Caco-2 (cell line): ENCODE measurements at regions not wholly inside any gene's neighbourhood (a gene's known extent, or its start where the extent isn't known, plus 50 kb on each side); places are given as distances from the start of the nearest gene placed in this dataset.
A peak's percentile ranks its signal among the peaks of the same experiment; 100 is the strongest.

Experiments
- BruUV-seq: library from RNA; stranded (reverse); fragments of 400-500 nt; replicated peaks from 2 replicates; lab custom pipeline; 2021; lab: Mats Ljungman, UMichigan
- CTCF ChIA-PET: fragments of 300-600 bp; sonication (Branson Sonifier 250); formaldehyde crosslinking; loops from one replicate; lab custom pipeline; 2022; ENCODE audit warnings: antibody characterized with exemption; lab: Charles Lee
- POLR2A ChIA-PET: fragments of 300-600 bp; sonication (Branson Sonifier 250); formaldehyde crosslinking; loops from one replicate; lab custom pipeline; 2022; ENCODE audit warnings: antibody characterized with exemption; lab: Charles Lee
- DNase-seq, 2 experiments: peaks; one replicate each; pipeline versions ENCODE4 v3.0.0 to v3.0.0-alpha.2; 2020 to 2022
- H3K27me3 ChIP-seq: replicated peaks from 2 replicates; pipeline ENCODE4 v1.6.0; 2011; ENCODE audit warnings: low read length; ENCODE audit not compliant: control insufficient read depth, insufficient read depth
- H3K36me3 ChIP-seq: 2 replicates; pipeline ENCODE4 v1.5.1; 2011; ENCODE audit warnings: low read length; ENCODE audit not compliant: control insufficient read depth, insufficient read depth
- H3K4me1 ChIP-seq: fragments of 250-450 bp; sonication (Bioruptor Pico); 2 replicates; pipeline ENCODE4 v1.5.1; 2020; ENCODE audit warnings: mild to moderate bottlenecking
- H3K4me3 ChIP-seq: 2 replicates; pipeline ENCODE4 v1.5.1; 2011; ENCODE audit warnings: low read depth, mild to moderate bottlenecking, control low read depth, low read length
- H3K9me3 ChIP-seq: fragments of 250-450 bp; sonication (Bioruptor Pico); 2 replicates; pipeline ENCODE4 v1.5.1; 2020; ENCODE audit warnings: mild to moderate bottlenecking, moderate library complexity
- H3K27ac Mint-ChIP-seq: one replicate; pipeline ENCODE4 v1.8.0; 2022; ENCODE audit warnings: mixed read lengths; ENCODE audit not compliant: unreplicated experiment
- H3K27me3 Mint-ChIP-seq: one replicate; pipeline ENCODE4 v1.8.0; 2022; ENCODE audit warnings: mixed read lengths; ENCODE audit not compliant: insufficient read depth, unreplicated experiment
- H3K36me3 Mint-ChIP-seq: one replicate; pipeline ENCODE4 v1.8.0; 2022; ENCODE audit warnings: mild to moderate bottlenecking, mixed read lengths; ENCODE audit not compliant: insufficient read depth, unreplicated experiment
- H3K4me1 Mint-ChIP-seq: one replicate; pipeline ENCODE4 v1.8.0; 2022; ENCODE audit warnings: low read depth, mixed read lengths; ENCODE audit not compliant: unreplicated experiment
- H3K4me3 Mint-ChIP-seq: one replicate; pipeline ENCODE4 v1.8.0; 2022; ENCODE audit warnings: mild to moderate bottlenecking, moderate library complexity, mixed read lengths; ENCODE audit not compliant: unreplicated experiment
- H3K9me3 Mint-ChIP-seq: one replicate; pipeline ENCODE4 v1.8.0; 2022; ENCODE audit warnings: mixed read lengths; ENCODE audit not compliant: unreplicated experiment
- CTCF ChIP-seq, 2 experiments: fragments of 200-600 bp in 1 of 2; IDR thresholded peaks; 1 replicate in 1 of 2; 2 replicates in 1 of 2; pipeline versions ENCODE4 v1.5.1 to v1.8.0; 2011 to 2022; ENCODE audit warnings: antibody characterized with exemption in 1 of 2, control low read depth in 1 of 2, inconsistent platforms in 1 of 2, low read depth in 1 of 2, low read length in 1 of 2, mild to moderate bottlenecking in 1 of 2, moderate library complexity in 1 of 2; ENCODE audit not compliant: insufficient read depth in 1 of 2, severe bottlenecking in 1 of 2, unreplicated experiment in 1 of 2
- intact Hi-C: fragments of 100-400 bp; cut with micrococcal nuclease; formaldehyde crosslinking; loops from one replicate; pipeline ENCODE4 v1.10.0; 2022; ENCODE audit not compliant: unreplicated experiment

GRCh38 chr18:27619090-27619772 is 434.1 kb upstream of the CHST9 start:
- no peak overlapping the region for H3K4me3 Mint-ChIP-seq
- intact Hi-C loops = no loop called here
- BruUV-seq = no TSS peak
- Histone ChIP-seq H3K4me1 (no peaks in the 10 kb centered on the region), H3K36me3 (no peaks in the 10 kb centered on the region), H3K27me3 (no peaks in the 10 kb centered on the region), H3K9me3 (no peaks in the 10 kb centered on the region), H3K4me3 (no peak overlapping the region)
- no peak overlapping the region for H3K27ac Mint-ChIP-seq
- no peak for TF ChIP-seq CTCF (IDR thresholded peaks at IDR 0.05; ENCODE audit: insufficient read depth in 1 of 2, low read depth in 1 of 2, low read length in 1 of 2, severe bottlenecking in 1 of 2, unreplicated experiment in 1 of 2)
- H3K4me1 Mint-ChIP-seq = no peaks in the 10 kb centered on the region
- POLR2A ChIA-PET = no interaction called here
- no peaks in the 10 kb centered on the region for H3K27me3 Mint-ChIP-seq
- CTCF ChIA-PET = no interaction called here
- no peak for DNase-seq
- H3K36me3 Mint-ChIP-seq = no peaks in the 10 kb centered on the region
- no peaks in the 10 kb centered on the region for H3K9me3 Mint-ChIP-seq

- H3K4me1 Mint-ChIP-seq = no peaks in the 10 kb centered on the region
- Histone ChIP-seq H3K4me1 (no peaks in the 10 kb centered on the region), H3K27me3 (no peaks in the 10 kb centered on the region), H3K36me3 (no peaks in the 10 kb centered on the region), H3K4me3 (no peak overlapping the region), H3K9me3 (no peaks in the 10 kb centered on the region)
- no peak overlapping the region for H3K4me3 Mint-ChIP-seq
- intact Hi-C loops = no loop called here
- H3K9me3 Mint-ChIP-seq = no peaks in the 10 kb centered on the region
- ChIA-PET CTCF (no interaction called here), POLR2A (no interaction called here)
- no peaks in the 10 kb centered on the region for H3K36me3 Mint-ChIP-seq
- no peak for TF ChIP-seq CTCF (IDR thresholded peaks at IDR 0.05; ENCODE audit: insufficient read depth in 1 of 2, low read depth in 1 of 2, low read length in 1 of 2, severe bottlenecking in 1 of 2, unreplicated experiment in 1 of 2)
- H3K27me3 Mint-ChIP-seq = no peaks in the 10 kb centered on the region
- H3K27ac Mint-ChIP-seq = no peak overlapping the region
- DNase-seq = peak in 1 of 2 experiments; percentile 26
- BruUV-seq = no TSS peak
Observed at GRCh38 chr18:27616324-27616723, 431.2 kb upstream of the CHST9 start.

GRCh38 chr18:27614951-27615844 is 430.1 kb upstream of the CHST9 start:
- BruUV-seq = no TSS peak
- no peaks in the 10 kb centered on the region for H3K9me3 ChIP-seq
- CTCF ChIA-PET = no interaction called here
- Mint-ChIP-seq H3K4me3 (no peak overlapping the region), H3K9me3 (no peaks in the 10 kb centered on the region), H3K36me3 (no peaks in the 10 kb centered on the region), H3K27me3 (no peaks in the 10 kb centered on the region), H3K4me1 (no peaks in the 10 kb centered on the region), H3K27ac (no peak overlapping the region)
- no peak for TF ChIP-seq CTCF (IDR thresholded peaks at IDR 0.05; ENCODE audit: insufficient read depth in 1 of 2, low read depth in 1 of 2, low read length in 1 of 2, severe bottlenecking in 1 of 2, unreplicated experiment in 1 of 2)
- no peaks in the 10 kb centered on the region for H3K4me1 ChIP-seq
- H3K36me3 ChIP-seq = no peaks in the 10 kb centered on the region
- no peaks in the 10 kb centered on the region for H3K27me3 ChIP-seq
- DNase-seq = no peak
- intact Hi-C loops = no loop called here
- POLR2A ChIA-PET = no interaction called here
- H3K4me3 ChIP-seq = no peak overlapping the region
